HG03025 (cell line): ENCODE measurements at regions not wholly inside any gene's neighbourhood (a gene's known extent, or its start where the extent isn't known, plus 50 kb on each side); places are given as distances from the start of the nearest gene placed in this dataset.

Source experiments
- ATAC-seq: cut with Tn5 transposase; IDR thresholded peaks from one replicate; pipeline ENCODE4 v1.9.1; 2021; ENCODE audit warnings: mild to moderate bottlenecking, moderate library complexity; ENCODE audit not compliant: unreplicated experiment, low FRiP score

DNA sequence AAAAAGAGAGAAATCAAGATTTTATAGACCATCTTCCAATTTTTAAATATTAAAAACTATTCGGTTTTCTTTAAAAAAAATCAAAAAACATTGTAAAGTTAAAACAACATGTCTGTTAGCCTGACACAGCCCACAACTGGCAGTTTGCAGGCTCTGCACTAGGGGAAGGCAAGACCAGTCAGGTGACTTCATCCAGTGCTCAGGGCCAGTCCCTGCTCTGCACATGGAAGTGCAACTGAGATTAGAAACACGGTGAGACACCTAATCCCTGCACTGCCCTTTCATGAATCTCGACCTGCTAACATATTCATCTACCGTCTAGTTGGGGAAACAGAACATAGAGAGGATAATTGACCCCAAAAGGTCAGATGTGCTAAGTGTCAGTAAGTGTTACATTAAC lies 135.2 kb downstream of the BARD1 start:
- peak; percentile 74 for ATAC-seq

DNA sequence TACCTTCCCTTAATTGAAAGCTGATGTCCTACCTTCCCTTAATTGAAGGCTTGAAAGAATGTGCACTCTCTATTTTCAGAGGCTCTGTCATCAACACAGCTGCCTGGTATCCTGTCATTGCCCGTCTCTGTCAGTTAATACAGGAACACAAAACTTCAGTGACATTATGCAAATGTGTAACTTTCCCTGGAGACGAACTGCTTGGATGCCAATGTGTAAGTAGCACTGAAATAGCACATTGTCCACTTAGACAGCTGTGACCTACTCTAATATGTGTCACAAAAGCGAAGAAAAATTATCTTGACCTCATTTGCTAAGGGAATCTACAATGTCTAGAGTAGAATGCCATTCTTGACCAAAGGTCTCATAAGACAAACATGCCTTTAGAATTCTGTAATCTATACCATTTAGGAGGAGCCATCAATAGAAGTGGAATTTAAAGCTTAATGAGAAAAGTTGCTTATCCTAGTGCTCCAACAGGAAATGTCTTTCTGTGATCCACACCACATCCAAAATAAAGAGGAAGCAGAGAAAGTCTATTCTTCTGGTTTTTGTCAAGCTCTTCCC lies 138.1 kb downstream of the BARD1 start:
- ATAC-seq: no peak

DNA sequence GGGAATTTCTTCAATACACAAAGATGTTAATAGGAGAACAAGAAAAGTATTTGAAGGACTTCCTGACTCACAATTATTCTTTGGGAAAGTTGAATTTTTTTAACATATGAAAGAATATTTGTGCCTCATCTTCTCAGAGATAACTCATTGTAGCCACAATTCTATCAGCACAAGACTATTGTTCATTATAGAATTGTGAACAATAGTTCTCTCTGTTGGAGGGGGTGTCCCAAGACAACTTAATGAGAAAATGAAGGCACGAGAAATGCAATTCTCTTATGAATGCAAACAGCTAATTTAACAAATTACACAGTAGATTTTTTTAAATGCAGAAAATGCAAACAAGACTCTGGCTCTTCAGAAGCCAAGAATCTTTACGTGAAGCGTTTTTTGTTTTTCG lies 157.0 kb downstream of the BARD1 start:
- no peak for ATAC-seq

DNA sequence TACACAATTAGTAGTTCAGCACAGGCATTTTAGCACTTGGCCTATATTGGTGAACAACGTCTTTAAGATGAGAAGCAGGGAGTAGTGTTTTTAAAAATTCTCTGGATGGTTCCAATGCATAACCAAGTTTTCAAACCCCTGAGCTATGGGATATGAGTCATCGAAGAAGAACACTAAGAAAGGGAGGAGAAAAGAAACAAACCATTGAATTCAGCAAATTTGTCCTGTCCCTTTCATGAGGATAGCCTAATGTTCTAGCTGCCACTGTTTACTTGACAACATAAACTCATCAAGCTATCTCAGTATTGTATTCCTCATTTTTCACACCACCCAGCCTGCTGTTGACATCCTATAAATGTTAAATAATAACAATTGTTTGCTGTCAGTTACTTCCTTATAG lies 158.0 kb downstream of the BARD1 start:
- no peak for ATAC-seq

DNA sequence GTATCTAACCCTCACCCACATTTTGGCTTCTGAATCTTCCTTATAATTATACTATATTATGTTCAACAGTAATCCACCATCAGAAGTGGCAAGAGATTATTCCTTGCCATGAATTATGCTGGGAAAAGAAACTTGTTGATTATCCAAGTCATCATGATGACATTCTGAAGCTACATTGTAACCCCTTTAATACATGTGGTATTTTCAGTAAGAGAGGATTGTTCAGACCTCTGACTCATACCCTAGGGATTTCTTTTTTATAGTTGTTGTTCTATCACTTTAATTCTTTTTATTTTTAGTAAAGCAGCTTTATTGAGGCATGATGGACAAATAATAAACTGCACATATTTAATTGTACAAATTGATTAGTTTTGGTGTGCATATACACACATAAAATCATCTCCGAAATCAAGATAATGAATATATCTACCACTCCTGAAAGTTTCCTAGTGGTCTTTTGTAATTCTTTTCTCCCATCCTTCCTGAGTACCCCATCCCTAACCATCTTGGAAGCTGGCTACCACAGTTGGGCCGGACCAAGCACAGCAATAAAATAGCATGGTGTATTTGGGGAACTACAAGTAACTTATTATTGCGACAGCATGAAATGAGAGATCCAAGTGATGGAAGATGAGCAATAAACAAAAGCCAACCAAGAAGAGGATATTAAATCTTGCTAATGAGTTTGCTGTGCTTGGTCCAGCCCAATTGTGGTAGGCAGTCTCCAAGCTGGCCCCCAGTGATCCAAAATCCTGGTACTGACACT lies 159.9 kb downstream of the BARD1 start:
- ATAC-seq: no peak

DNA sequence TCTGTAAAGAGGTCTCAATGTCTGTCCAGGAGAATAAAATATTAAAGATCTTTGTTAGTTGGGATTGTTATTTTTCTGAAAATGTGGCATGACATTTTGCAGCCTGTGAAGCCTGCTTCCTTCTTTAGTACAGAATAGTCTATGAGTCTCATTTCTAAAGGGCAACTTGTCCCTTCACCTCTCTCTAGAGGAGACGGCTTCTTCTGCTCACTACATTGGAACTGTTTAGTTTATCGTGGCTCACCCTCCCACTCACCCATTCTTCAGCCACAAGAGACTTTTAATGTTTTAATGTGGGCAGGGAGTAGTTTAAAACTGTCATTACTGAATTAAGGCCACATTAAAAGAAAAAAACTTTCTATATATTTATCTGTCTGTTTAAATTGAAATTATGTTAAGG lies 161.0 kb downstream of the BARD1 start:
- no peak for ATAC-seq

DNA sequence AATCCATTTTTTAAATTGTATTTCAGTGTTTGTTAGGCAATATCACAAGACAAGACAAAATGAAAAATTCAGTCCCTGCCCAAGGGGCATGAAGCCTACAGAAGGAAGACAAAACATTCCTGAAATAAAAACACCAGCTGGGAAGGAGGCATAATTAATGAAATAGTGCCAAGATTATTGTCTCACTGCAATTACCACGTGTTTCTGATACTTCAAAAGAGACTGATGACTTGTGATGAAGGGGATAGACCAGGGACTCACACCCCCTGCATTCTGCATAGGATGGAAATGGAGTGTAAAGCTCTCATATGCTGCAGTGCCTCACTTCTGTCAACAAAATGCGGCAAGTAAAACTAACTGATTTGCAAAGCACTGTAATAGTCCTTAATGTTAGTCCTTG lies 178.1 kb downstream of the BARD1 start:
- no peak for ATAC-seq

DNA sequence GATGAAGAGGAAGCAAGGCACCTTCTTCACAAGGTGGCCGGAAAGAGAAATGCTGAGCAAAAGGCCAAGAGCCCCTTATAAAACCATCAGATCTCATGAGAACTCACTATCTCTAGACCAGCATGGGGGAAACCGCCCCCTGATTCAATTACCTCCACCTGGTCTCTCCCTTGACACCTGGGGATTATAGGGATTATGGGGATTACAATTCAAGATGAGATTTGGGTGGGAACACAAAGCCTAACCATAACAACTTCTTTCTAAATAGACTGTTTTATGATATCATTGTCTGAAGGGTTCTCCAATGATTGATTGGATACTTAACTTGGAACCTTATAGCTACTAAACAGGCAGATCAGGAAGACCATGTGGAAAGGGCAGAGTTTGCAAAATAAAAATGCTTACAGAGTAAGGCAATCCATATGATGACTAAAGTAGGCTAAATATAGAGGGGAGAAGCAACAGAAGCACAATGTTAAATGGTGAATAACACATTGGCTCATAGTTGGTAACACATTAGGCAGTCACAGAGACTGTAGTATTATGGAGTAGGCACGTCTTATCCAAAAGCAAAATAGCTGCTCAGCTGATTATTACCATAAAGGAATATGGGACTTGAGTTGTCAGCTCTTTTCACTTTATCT lies 179.0 kb downstream of the BARD1 start:
- ATAC-seq: no peak

DNA sequence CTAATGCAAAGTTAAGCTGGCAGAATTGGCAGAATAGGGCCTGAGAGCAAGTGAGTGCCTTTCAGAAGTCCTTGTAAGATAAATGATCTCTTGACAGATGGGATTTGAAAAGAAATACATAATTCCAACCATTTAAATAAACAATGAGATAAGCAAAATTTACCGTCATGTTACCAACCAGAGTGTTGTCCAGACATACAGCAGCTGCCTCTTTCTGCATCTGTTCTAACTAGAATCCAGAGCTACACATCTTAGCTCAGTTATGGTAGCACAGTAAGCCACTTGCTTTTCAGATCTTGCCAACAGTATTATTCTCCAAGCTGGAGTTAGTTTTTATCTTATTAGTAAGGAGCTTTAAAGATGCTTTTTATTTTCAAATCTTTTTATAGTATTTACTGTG lies 179.6 kb downstream of the BARD1 start:
- ATAC-seq: no peak
